SU-DHL-6 (cell line): ENCODE measurements at regions not wholly inside any gene's neighbourhood (a gene's known extent, or its start where the extent isn't known, plus 50 kb on each side); places are given as distances from the start of the nearest gene placed in this dataset.

Experiments
- H2AFZ ChIP-seq: fragments of 200-600 bp; sonication (generic); 2 replicates; pipeline ENCODE4 v1.6.1; 2014; ENCODE audit warnings: low read depth, mild to moderate bottlenecking, moderate library complexity, mixed read lengths, antibody characterized with exemption, low read length; ENCODE audit not compliant: severe bottlenecking
- H3F3A ChIP-seq: fragments of 200-600 bp; shearing (Covaris generic); 2 replicates; pipeline ENCODE4 v1.6.0; 2016; ENCODE audit warnings: antibody characterized with exemption, mild to moderate bottlenecking; ENCODE audit not compliant: insufficient read depth
- H3K27ac ChIP-seq: fragments of 200-600 bp; sonication (generic); 2 replicates; pipeline ENCODE4 v1.5.1; 2016; ENCODE audit warnings: low read depth, mild to moderate bottlenecking, low read length, moderate library complexity, mixed read lengths
- H3K27me3 ChIP-seq: fragments of 200-600 bp; sonication (generic), shearing (Covaris generic); 2 replicates; pipeline ENCODE4 v1.6.0; 2014; ENCODE audit warnings: mild to moderate bottlenecking, low read length
- H3K36me3 ChIP-seq: fragments of 200-600 bp; sonication (generic); 2 replicates; pipeline ENCODE4 v1.6.1; 2014; ENCODE audit warnings: mild to moderate bottlenecking, low read length, mixed read lengths
- H3K4me2 ChIP-seq: fragments of 300-600, 200-600 bp; shearing (Covaris generic), sonication (generic); 2 replicates; pipeline ENCODE4 v1.6.0; 2014; ENCODE audit warnings: low read length, low read depth, mild to moderate bottlenecking; ENCODE audit not compliant: poor library complexity, severe bottlenecking
- H3K4me3 ChIP-seq: fragments of 200-600 bp; sonication (generic); 2 replicates; pipeline ENCODE4 v1.5.1; 2014; ENCODE audit warnings: antibody characterized with exemption, low read length, mild to moderate bottlenecking, mixed read lengths; ENCODE audit not compliant: insufficient read depth, poor library complexity, severe bottlenecking
- H3K79me2 ChIP-seq: fragments of 200-600 bp; sonication (generic); 2 replicates; pipeline ENCODE4 v1.6.1; 2014; ENCODE audit warnings: mild to moderate bottlenecking, low read length, moderate library complexity; ENCODE audit not compliant: insufficient read depth
- H3K9ac ChIP-seq: fragments of 200-600 bp; sonication (generic); 2 replicates; pipeline ENCODE4 v1.7.0; 2014; ENCODE audit warnings: mild to moderate bottlenecking, low read length
- H3K9me2 ChIP-seq: fragments of 200-600 bp; sonication (generic); replicated peaks from 2 replicates; pipeline ENCODE4 v1.6.1; 2014; ENCODE audit warnings: low read length; ENCODE audit not compliant: insufficient read depth
- H3K9me3 ChIP-seq: fragments of 200-600 bp; sonication (generic); 2 replicates; pipeline ENCODE4 v1.6.1; 2014; ENCODE audit warnings: low read length, mixed read lengths; ENCODE audit not compliant: insufficient read depth
- H4K20me1 ChIP-seq: fragments of 200-600 bp; sonication (generic); 2 replicates; pipeline ENCODE4 v1.6.1; 2014; ENCODE audit warnings: low read depth, mild to moderate bottlenecking, antibody characterized with exemption, low read length, moderate library complexity, mixed read lengths
- EZH2phosphoT487 ChIP-seq: fragments of 200-600 bp; sonication (generic), shearing (Covaris generic); conservative IDR thresholded peaks from 2 replicates; pipeline ENCODE4 v1.6.1; 2018; ENCODE audit warnings: mild to moderate bottlenecking, antibody characterized with exemption, low read length, moderate library complexity, mixed read lengths
- TF ChIP-seq, protein P1 (sequence below): fragments of 200-600 bp; sonication (generic); IDR thresholded peaks from one replicate; pipeline ENCODE4 v1.5.1; 2017; ENCODE audit warnings: antibody characterized with exemption, mild to moderate bottlenecking, low read length, moderate library complexity; ENCODE audit not compliant: insufficient read depth, poor library complexity, severe bottlenecking

DNA sequence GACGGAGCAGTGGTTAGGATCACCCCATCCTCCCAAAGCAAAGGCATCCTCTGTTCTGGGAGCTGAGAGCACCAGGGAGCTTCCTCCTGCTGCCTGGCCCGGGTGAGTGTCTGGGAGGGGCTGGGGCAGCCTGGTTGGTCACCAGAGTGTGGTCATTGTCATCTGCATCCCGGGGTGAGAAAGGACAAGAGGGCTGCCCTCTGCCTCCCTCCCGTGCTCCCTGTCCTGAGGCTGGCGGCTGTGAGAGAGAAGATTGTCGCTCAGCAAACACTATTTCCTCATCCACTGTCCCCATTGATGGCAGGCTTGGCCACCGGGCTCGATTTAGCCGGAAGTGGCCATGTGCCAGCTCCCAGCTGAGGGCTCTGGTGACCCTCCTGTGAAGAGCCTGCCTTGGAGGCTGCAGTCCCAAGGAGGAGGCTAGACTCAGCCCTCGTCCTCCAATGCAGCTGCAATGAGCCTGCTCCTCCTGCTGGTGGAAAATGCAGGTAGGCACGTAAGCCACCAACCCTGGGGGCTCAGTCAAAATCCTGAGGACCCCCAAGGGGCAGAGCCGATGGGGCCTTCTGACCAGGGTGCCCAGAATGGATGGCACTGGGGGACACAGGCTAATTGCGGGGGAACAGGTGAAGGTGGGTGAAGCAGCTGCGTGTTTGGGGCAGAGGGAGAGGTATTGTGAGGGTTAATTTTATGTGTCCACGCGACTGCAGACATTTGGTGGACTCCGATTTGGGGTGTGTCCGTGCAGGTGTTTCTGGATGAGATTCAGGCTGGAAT is 155.7 kb downstream of the KIF26A start:
- TF ChIP-seq EZH2phosphoT487 = no peak
- TF ChIP-seq, protein P1, sequence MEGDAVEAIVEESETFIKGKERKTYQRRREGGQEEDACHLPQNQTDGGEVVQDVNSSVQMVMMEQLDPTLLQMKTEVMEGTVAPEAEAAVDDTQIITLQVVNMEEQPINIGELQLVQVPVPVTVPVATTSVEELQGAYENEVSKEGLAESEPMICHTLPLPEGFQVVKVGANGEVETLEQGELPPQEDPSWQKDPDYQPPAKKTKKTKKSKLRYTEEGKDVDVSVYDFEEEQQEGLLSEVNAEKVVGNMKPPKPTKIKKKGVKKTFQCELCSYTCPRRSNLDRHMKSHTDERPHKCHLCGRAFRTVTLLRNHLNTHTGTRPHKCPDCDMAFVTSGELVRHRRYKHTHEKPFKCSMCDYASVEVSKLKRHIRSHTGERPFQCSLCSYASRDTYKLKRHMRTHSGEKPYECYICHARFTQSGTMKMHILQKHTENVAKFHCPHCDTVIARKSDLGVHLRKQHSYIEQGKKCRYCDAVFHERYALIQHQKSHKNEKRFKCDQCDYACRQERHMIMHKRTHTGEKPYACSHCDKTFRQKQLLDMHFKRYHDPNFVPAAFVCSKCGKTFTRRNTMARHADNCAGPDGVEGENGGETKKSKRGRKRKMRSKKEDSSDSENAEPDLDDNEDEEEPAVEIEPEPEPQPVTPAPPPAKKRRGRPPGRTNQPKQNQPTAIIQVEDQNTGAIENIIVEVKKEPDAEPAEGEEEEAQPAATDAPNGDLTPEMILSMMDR = peak; percentile 32
- Histone ChIP-seq H3K9me3 (no peaks in the 10 kb centered on the region), H3K79me2 (no peaks in the 10 kb centered on the region), H3K27me3 (no peaks in the 10 kb centered on the region), H3K9ac (no peak overlapping the region), H3F3A (no peaks in the 10 kb centered on the region), H4K20me1 (no peaks in the 10 kb centered on the region), H2AFZ (no peak overlapping the region), H3K27ac (no peak overlapping the region), H3K4me2 (no peak overlapping the region), H3K4me3 (no peak overlapping the region), H3K36me3 (no peaks in the 10 kb centered on the region), H3K9me2 (no peaks in the 10 kb centered on the region)

DNA sequence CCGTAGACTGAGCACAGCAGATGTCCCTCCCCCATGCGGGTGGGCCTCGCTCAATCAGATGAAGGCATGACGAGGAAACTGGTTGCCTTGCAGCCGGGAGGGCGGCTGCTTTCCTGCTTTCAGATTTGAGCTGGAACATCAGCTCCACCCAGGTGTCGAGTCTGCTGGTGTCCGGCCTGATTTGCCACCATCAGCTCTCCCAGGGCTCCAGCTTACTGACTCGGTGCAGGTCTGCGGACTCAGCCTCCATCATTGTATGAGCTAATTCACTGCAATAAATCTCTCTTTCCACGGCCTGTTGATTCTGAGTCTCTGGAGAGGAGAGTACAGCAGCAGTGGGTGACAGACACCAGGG is 156.2 kb downstream of the KIF26A start:
- no peak overlapping the region for H3K4me2 ChIP-seq
- H3K4me3 ChIP-seq = no peak overlapping the region
- H3K36me3 ChIP-seq = no peaks in the 10 kb centered on the region
- no peaks in the 10 kb centered on the region for H3K79me2 ChIP-seq
- H2AFZ ChIP-seq = no peak overlapping the region
- H3K27me3 ChIP-seq = no peaks in the 10 kb centered on the region
- TF ChIP-seq, protein P1 = no peak
- TF ChIP-seq EZH2phosphoT487 = no peak
- no peak overlapping the region for H3K9ac ChIP-seq
- H4K20me1 ChIP-seq = no peaks in the 10 kb centered on the region
- H3K9me3 ChIP-seq = no peaks in the 10 kb centered on the region
- H3F3A ChIP-seq = no peaks in the 10 kb centered on the region
- H3K9me2 ChIP-seq = no peaks in the 10 kb centered on the region
- no peak overlapping the region for H3K27ac ChIP-seq

DNA sequence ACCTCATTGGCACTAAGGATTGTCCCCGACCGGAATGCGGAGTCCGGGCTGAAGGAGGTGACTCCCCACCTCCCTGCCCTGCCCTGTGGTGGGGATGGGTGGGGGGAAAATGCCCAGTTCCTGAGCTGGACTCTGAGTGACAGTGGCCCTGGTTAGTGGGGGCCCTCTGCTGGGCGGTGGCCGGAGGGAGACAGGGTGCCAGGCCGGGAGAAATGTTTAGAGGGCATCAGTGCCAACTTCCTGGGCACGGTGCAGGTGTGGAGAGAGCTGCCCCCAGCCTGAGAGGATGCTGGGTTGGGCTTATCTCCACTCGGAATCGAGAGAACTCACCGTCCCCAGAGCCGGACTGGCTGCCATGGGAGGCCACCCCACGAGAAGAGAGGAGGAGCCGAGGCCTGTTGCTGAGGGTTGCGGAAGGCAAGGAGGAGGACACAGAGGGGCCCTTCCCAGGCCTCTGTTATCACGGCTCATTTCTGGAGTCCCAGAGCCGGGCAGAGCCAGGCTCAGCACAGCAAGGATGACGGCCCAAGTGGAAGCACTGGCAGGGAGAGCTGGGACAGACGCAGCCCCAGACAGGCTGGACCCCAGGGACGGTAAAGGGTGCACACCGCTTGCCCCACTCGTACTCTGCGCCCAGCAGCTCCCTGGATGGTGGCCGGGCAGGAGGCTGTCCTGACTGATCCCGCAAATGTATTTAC is 156.7 kb downstream of the KIF26A start:
- TF ChIP-seq EZH2phosphoT487 = no peak
- TF ChIP-seq, protein P1 = no peak

More for the DNA sequence above, 156.7 kb downstream of the KIF26A start:
- Histone ChIP-seq H3K27me3 (no peaks in the 10 kb centered on the region), H3K9me2 (no peaks in the 10 kb centered on the region), H3K36me3 (no peaks in the 10 kb centered on the region), H3K79me2 (no peaks in the 10 kb centered on the region), H2AFZ (no peak overlapping the region), H3K4me3 (no peak overlapping the region), H3K27ac (no peak overlapping the region), H3F3A (no peaks in the 10 kb centered on the region), H4K20me1 (no peaks in the 10 kb centered on the region), H3K9me3 (no peaks in the 10 kb centered on the region), H3K4me2 (no peak overlapping the region), H3K9ac (no peak overlapping the region)
